ENCODE measurements at regions not wholly inside any gene's neighbourhood (a gene's known extent, or its start where the extent isn't known, plus 50 kb on each side); places are given as distances from the start of the nearest gene placed in this dataset.

GRCh38 chr2:75954761-75955160 is 244.0 kb upstream of the GCFC2 start:
- TF ChIP-seq EZH2phosphoT487 (IDR thresholded peaks at IDR 0.05; ENCODE audit: insufficient read depth, low read depth) (no peak), EZH2 (IDR thresholded peaks at IDR 0.05; ENCODE audit: insufficient read depth, poor library complexity, severe bottlenecking) (no peak)
- no peaks in the 10 kb centered on the region for H3K36me3 ChIP-seq (ENCODE audit: low read depth)
- H3K79me2 ChIP-seq (ENCODE audit: insufficient read depth): no peaks in the 10 kb centered on the region
- H2AFZ ChIP-seq: no peak overlapping the region
- no peak overlapping the region for H3K4me2 ChIP-seq (ENCODE audit: unreplicated experiment)
- H3K27me3 ChIP-seq (replicated peaks; ENCODE audit: insufficient read depth): no peaks in the 10 kb centered on the region
- no peaks in the 10 kb centered on the region for H3F3A ChIP-seq (ENCODE audit: insufficient read depth)
- H3K9ac ChIP-seq: no peak overlapping the region
- H3K27ac ChIP-seq: no peak overlapping the region
- H3K9me2 ChIP-seq (ENCODE audit: insufficient read depth): no peaks in the 10 kb centered on the region
- no peak overlapping the region for H3K4me3 ChIP-seq
- in situ Hi-C loops (cut with MboI): no loop called here
- H4K20me1 ChIP-seq (ENCODE audit: insufficient read depth): no peaks in the 10 kb centered on the region
- no peak for DNase-seq
- no peaks in the 10 kb centered on the region for H3K9me3 ChIP-seq (ENCODE audit: low read depth)
- no peaks in the 10 kb centered on the region for H3K4me1 ChIP-seq (ENCODE audit: insufficient read depth)

- H2AFZ ChIP-seq: no peak overlapping the region
- H3K27ac ChIP-seq: no peak overlapping the region
- H3K79me2 ChIP-seq (ENCODE audit: insufficient read depth): no peaks in the 10 kb centered on the region
- H3K36me3 ChIP-seq (ENCODE audit: low read depth): no peaks in the 10 kb centered on the region
- in situ Hi-C loops (cut with MboI): no loop called here
- H3K9ac ChIP-seq: no peak overlapping the region
- H3K9me3 ChIP-seq (ENCODE audit: low read depth): no peaks in the 10 kb centered on the region
- no peaks in the 10 kb centered on the region for H3F3A ChIP-seq (ENCODE audit: insufficient read depth)
- H3K9me2 ChIP-seq (ENCODE audit: insufficient read depth): no peaks in the 10 kb centered on the region
- no peaks in the 10 kb centered on the region for H3K27me3 ChIP-seq (replicated peaks; ENCODE audit: insufficient read depth)
- DNase-seq: no peak
- no peak overlapping the region for H3K4me2 ChIP-seq (ENCODE audit: unreplicated experiment)
- no peaks in the 10 kb centered on the region for H3K4me1 ChIP-seq (ENCODE audit: insufficient read depth)
- WGBS, 2 experiments (ENCODE audit: low coverage in 1 of 2, low lambda C conversion rate in 2 of 2, missing lambda C conversion rate in 2 of 2): 9 to 30% methylated on average over 1 of the region's 1 CpG
- H4K20me1 ChIP-seq (ENCODE audit: insufficient read depth): no peaks in the 10 kb centered on the region
- TF ChIP-seq EZH2phosphoT487 (IDR thresholded peaks at IDR 0.05; ENCODE audit: insufficient read depth, low read depth) (no peak), EZH2 (IDR thresholded peaks at IDR 0.05; ENCODE audit: insufficient read depth, poor library complexity, severe bottlenecking) (no peak)
- no peak overlapping the region for H3K4me3 ChIP-seq
These were observed 241.5 kb upstream of the GCFC2 start for GRCh38 chr2:75952173-75952572.

GRCh38 chr2:75949385-75950030 is 238.8 kb upstream of the GCFC2 start:
- Histone ChIP-seq H3K9ac (no peak overlapping the region), H2AFZ (no peak overlapping the region), H3K27ac (no peak overlapping the region), H3K4me1 (ENCODE audit: insufficient read depth) (no peaks in the 10 kb centered on the region), H3K4me3 (no peak overlapping the region), H3F3A (ENCODE audit: insufficient read depth) (no peaks in the 10 kb centered on the region), H3K9me2 (ENCODE audit: insufficient read depth) (no peaks in the 10 kb centered on the region), H3K79me2 (ENCODE audit: insufficient read depth) (no peaks in the 10 kb centered on the region), H4K20me1 (ENCODE audit: insufficient read depth) (no peaks in the 10 kb centered on the region), H3K27me3 (replicated peaks; ENCODE audit: insufficient read depth) (no peaks in the 10 kb centered on the region), H3K9me3 (ENCODE audit: low read depth) (no peaks in the 10 kb centered on the region), H3K36me3 (ENCODE audit: low read depth) (no peaks in the 10 kb centered on the region), H3K4me2 (ENCODE audit: unreplicated experiment) (no peak overlapping the region)
- 1 to 4% methylated on average over 4 of the region's 4 CpGs for WGBS, 2 experiments (ENCODE audit: low coverage in 1 of 2, low lambda C conversion rate in 2 of 2, missing lambda C conversion rate in 2 of 2)
- TF ChIP-seq EZH2phosphoT487 (IDR thresholded peaks at IDR 0.05; ENCODE audit: insufficient read depth, low read depth) (no peak), EZH2 (IDR thresholded peaks at IDR 0.05; ENCODE audit: insufficient read depth, poor library complexity, severe bottlenecking) (no peak)
- in situ Hi-C loops (cut with MboI): no loop called here
- peak; percentile 2 for DNase-seq

GRCh38 chr2:75936311-75936710 is 225.6 kb upstream of the GCFC2 start:
- Histone ChIP-seq H3K9me2 (ENCODE audit: insufficient read depth) (no peaks in the 10 kb centered on the region), H3F3A (ENCODE audit: insufficient read depth) (no peaks in the 10 kb centered on the region), H3K4me2 (ENCODE audit: unreplicated experiment) (no peak overlapping the region), H3K79me2 (ENCODE audit: insufficient read depth) (no peaks in the 10 kb centered on the region), H3K9me3 (ENCODE audit: low read depth) (no peaks in the 10 kb centered on the region), H3K27ac (no peak overlapping the region), H3K4me1 (ENCODE audit: insufficient read depth) (no peaks in the 10 kb centered on the region), H4K20me1 (ENCODE audit: insufficient read depth) (no peaks in the 10 kb centered on the region), H3K27me3 (replicated peaks; ENCODE audit: insufficient read depth) (no peaks in the 10 kb centered on the region), H2AFZ (no peak overlapping the region), H3K9ac (no peak overlapping the region), H3K36me3 (ENCODE audit: low read depth) (no peaks in the 10 kb centered on the region), H3K4me3 (no peak overlapping the region)
- in situ Hi-C loops (cut with MboI): no loop called here
- 24 to 25% methylated on average over 4 of the region's 4 CpGs for WGBS, 2 experiments (ENCODE audit: low coverage in 1 of 2, low lambda C conversion rate in 2 of 2, missing lambda C conversion rate in 2 of 2)
- TF ChIP-seq EZH2phosphoT487 (IDR thresholded peaks at IDR 0.05; ENCODE audit: insufficient read depth, low read depth) (no peak), EZH2 (IDR thresholded peaks at IDR 0.05; ENCODE audit: insufficient read depth, poor library complexity, severe bottlenecking) (no peak)
- DNase-seq: no peak

- no peak overlapping the region for H3K4me3 ChIP-seq
These were observed 222.3 kb upstream of the GCFC2 start for GRCh38 chr2:75932996-75933395.

More at GRCh38 chr2:75932996-75933395, 222.3 kb upstream of the GCFC2 start:
- H3K4me1 ChIP-seq (ENCODE audit: insufficient read depth): no peaks in the 10 kb centered on the region
- no peaks in the 10 kb centered on the region for H3F3A ChIP-seq (ENCODE audit: insufficient read depth)
- no peak overlapping the region for H3K9ac ChIP-seq
- H3K27ac ChIP-seq: no peak overlapping the region
- in situ Hi-C loops (cut with MboI): no loop called here
- H3K79me2 ChIP-seq (ENCODE audit: insufficient read depth): no peaks in the 10 kb centered on the region
- no peaks in the 10 kb centered on the region for H3K27me3 ChIP-seq (replicated peaks; ENCODE audit: insufficient read depth)
- H3K9me3 ChIP-seq (ENCODE audit: low read depth): no peaks in the 10 kb centered on the region
- H3K4me2 ChIP-seq (ENCODE audit: unreplicated experiment): no peak overlapping the region
- H3K9me2 ChIP-seq (ENCODE audit: insufficient read depth): no peaks in the 10 kb centered on the region
- WGBS, 2 experiments (ENCODE audit: low coverage in 1 of 2, low lambda C conversion rate in 2 of 2, missing lambda C conversion rate in 2 of 2): 10% methylated on average over 2 of the region's 2 CpGs
- no peaks in the 10 kb centered on the region for H4K20me1 ChIP-seq (ENCODE audit: insufficient read depth)
- no peak for DNase-seq
- H2AFZ ChIP-seq: no peak overlapping the region
- TF ChIP-seq EZH2phosphoT487 (IDR thresholded peaks at IDR 0.05; ENCODE audit: insufficient read depth, low read depth) (no peak), EZH2 (IDR thresholded peaks at IDR 0.05; ENCODE audit: insufficient read depth, poor library complexity, severe bottlenecking) (no peak)
- H3K36me3 ChIP-seq (ENCODE audit: low read depth): no peaks in the 10 kb centered on the region

Measured in GM23248 (cell line).